ENCODE measurements at regions not wholly inside any gene's neighbourhood (a gene's known extent, or its start where the extent isn't known, plus 50 kb on each side); places are given as distances from the start of the nearest gene placed in this dataset.

GRCh38 chr11:45486461-45486860 is 179.0 kb downstream of the CHST1 start:
- H3K4me1 ChIP-seq (ENCODE audit: insufficient read depth, low read length), result no peaks in the 10 kb centered on the region
- H2AFZ ChIP-seq (ENCODE audit: low read depth, low read length), result no peak overlapping the region
- no peak overlapping the region for H3K4me3 ChIP-seq (ENCODE audit: insufficient read depth, low read depth, low read length)
- no peak overlapping the region for H3K27ac Mint-ChIP-seq (ENCODE audit: unreplicated experiment)
- H4K20me1 ChIP-seq (ENCODE audit: insufficient read depth, low read length), result no peaks in the 10 kb centered on the region
- peaks cover 72% of the 10 kb centered on the region for H3K27me3 Mint-ChIP-seq (ENCODE audit: low read depth, unreplicated experiment)
- H3K79me2 ChIP-seq (ENCODE audit: insufficient read depth, low read length), result no peaks in the 10 kb centered on the region
- H3K27me3 ChIP-seq (ENCODE audit: insufficient read depth, low read length), result no peaks in the 10 kb centered on the region
- peaks cover 16% of the 10 kb centered on the region for H3K4me1 Mint-ChIP-seq (ENCODE audit: low read depth, unreplicated experiment)
- no peak overlapping the region for H3K4me2 ChIP-seq (ENCODE audit: low read length)
- H3K27ac ChIP-seq (ENCODE audit: low read depth, low read length), result no peak overlapping the region
- no peaks in the 10 kb centered on the region for H3K36me3 ChIP-seq (ENCODE audit: insufficient read depth, low read length)
- no peak overlapping the region for H3K9ac ChIP-seq (ENCODE audit: low read length)
- H3K9me3 ChIP-seq (ENCODE audit: insufficient read depth, low read depth, low read length), result no peaks in the 10 kb centered on the region
- DNase-seq (ENCODE audit: low read depth) (no peak), FAIRE-seq (no peak)
- H3K9me3 Mint-ChIP-seq (ENCODE audit: unreplicated experiment), result peaks cover 3% of the 10 kb centered on the region
- H3K4me3 Mint-ChIP-seq (ENCODE audit: unreplicated experiment), result no peak overlapping the region
- H3K36me3 Mint-ChIP-seq (ENCODE audit: low read depth, unreplicated experiment), result no peaks in the 10 kb centered on the region
- TF ChIP-seq EZH2 (IDR thresholded peaks at IDR 0.05; ENCODE audit: insufficient read depth, low read length) (no peak), CTCF (IDR thresholded peaks at IDR 0.05; ENCODE audit: insufficient read depth, low read depth, low read length) (no peak)

DNA sequence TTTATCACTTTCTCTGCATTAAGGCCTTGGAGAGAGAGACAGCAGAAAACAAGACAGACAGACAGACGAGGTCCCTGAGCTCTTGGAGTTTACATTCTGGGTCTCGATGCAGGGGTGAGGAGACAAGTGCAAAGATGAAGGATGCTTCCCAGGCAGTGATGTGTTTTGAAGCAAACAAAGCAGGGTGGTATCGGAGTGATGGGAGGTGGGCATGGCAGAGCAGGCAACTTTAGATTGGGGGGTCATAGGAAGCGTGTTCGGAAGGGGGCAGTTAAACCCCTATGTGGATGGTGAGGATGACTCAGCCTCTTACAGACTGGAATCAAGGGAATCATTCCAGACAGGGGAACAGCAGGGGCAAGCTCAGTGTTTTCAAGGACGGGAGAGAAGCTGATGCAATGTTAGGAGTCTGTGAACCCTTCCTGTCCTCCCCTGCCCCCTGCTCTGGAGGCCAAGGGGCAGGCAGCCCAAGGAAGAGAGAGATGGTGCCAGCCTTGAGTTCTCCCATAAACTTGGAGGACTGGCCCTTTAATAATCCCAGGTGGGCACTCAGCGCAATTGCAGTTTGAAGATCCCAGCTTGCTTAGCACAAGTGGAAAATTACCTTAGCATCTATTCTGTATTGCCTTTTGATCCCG is 180.2 kb downstream of the CHST1 start:
- Mint-ChIP-seq H3K4me3 (ENCODE audit: unreplicated experiment) (no peak overlapping the region), H3K27ac (ENCODE audit: unreplicated experiment) (peak overlapping the region; percentile 29), H3K27me3 (ENCODE audit: low read depth, unreplicated experiment) (peaks cover 71% of the 10 kb centered on the region), H3K9me3 (ENCODE audit: unreplicated experiment) (peaks cover 3% of the 10 kb centered on the region), H3K36me3 (ENCODE audit: low read depth, unreplicated experiment) (no peaks in the 10 kb centered on the region), H3K4me1 (ENCODE audit: low read depth, unreplicated experiment) (peaks cover 16% of the 10 kb centered on the region)
- FAIRE-seq, result no peak
- no peak overlapping the region for H3K27ac ChIP-seq (ENCODE audit: low read depth, low read length)
- no peak overlapping the region for H3K9ac ChIP-seq (ENCODE audit: low read length)
- H3K79me2 ChIP-seq (ENCODE audit: insufficient read depth, low read length), result no peaks in the 10 kb centered on the region
- DNase-seq (ENCODE audit: low read depth), result no peak
- H4K20me1 ChIP-seq (ENCODE audit: insufficient read depth, low read length), result no peaks in the 10 kb centered on the region
- peaks cover 4% of the 10 kb centered on the region for H3K27me3 ChIP-seq (ENCODE audit: insufficient read depth, low read length)
- H3K9me3 ChIP-seq (ENCODE audit: insufficient read depth, low read depth, low read length), result no peaks in the 10 kb centered on the region
- H3K4me1 ChIP-seq (ENCODE audit: insufficient read depth, low read length), result no peaks in the 10 kb centered on the region
- no peak overlapping the region for H3K4me3 ChIP-seq (ENCODE audit: insufficient read depth, low read depth, low read length)
- TF ChIP-seq CTCF (IDR thresholded peaks at IDR 0.05; ENCODE audit: insufficient read depth, low read depth, low read length), result peak; percentile 14
- no peak for TF ChIP-seq EZH2 (IDR thresholded peaks at IDR 0.05; ENCODE audit: insufficient read depth, low read length)
- H3K36me3 ChIP-seq (ENCODE audit: insufficient read depth, low read length), result no peaks in the 10 kb centered on the region
- no peak overlapping the region for H3K4me2 ChIP-seq (ENCODE audit: low read length)
- no peak overlapping the region for H2AFZ ChIP-seq (ENCODE audit: low read depth, low read length)

DNA sequence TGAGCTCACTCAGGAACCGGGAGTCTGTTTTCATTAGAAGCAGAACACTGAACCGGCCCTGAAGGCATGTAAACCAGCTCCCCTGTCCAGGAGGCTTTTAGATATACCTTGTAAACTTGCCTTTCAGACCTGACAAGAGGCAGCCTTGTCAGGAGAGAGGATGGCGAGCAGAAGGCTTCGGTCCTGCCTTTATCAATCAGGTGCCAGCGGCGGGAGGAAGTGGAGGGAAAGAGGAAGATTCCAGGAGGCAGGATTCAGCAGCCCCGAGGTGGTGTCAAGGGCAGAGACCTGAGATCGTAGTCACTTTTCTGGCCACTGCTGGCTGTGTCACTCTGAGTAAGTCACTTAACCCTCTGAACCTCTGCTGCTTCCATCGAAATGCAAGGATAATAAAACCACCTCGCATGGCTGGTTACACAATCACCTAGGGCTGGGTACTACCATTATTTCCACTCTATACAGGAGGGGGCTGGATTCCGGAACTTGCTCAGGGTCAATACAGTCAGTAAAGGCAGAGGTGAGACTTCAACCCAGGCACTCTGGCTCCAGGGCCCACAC is 181.0 kb downstream of the CHST1 start:
- Histone ChIP-seq H3K79me2 (ENCODE audit: insufficient read depth, low read length) (no peaks in the 10 kb centered on the region), H3K4me3 (ENCODE audit: insufficient read depth, low read depth, low read length) (no peak overlapping the region), H3K9me3 (ENCODE audit: insufficient read depth, low read depth, low read length) (no peaks in the 10 kb centered on the region), H4K20me1 (ENCODE audit: insufficient read depth, low read length) (no peaks in the 10 kb centered on the region), H3K27me3 (ENCODE audit: insufficient read depth, low read length) (peaks cover 8% of the 10 kb centered on the region), H3K4me2 (ENCODE audit: low read length) (no peak overlapping the region), H3K4me1 (ENCODE audit: insufficient read depth, low read length) (no peaks in the 10 kb centered on the region), H3K36me3 (ENCODE audit: insufficient read depth, low read length) (no peaks in the 10 kb centered on the region), H2AFZ (ENCODE audit: low read depth, low read length) (no peak overlapping the region), H3K27ac (ENCODE audit: low read depth, low read length) (no peak overlapping the region), H3K9ac (ENCODE audit: low read length) (no peak overlapping the region)
- H3K4me3 Mint-ChIP-seq (ENCODE audit: unreplicated experiment), result peak overlapping the region; percentile 31
- no peak overlapping the region for H3K27ac Mint-ChIP-seq (ENCODE audit: unreplicated experiment)
- peaks cover 72% of the 10 kb centered on the region for H3K27me3 Mint-ChIP-seq (ENCODE audit: low read depth, unreplicated experiment)
- H3K4me1 Mint-ChIP-seq (ENCODE audit: low read depth, unreplicated experiment), result peaks cover 16% of the 10 kb centered on the region
- TF ChIP-seq EZH2 (IDR thresholded peaks at IDR 0.05; ENCODE audit: insufficient read depth, low read length) (no peak), CTCF (IDR thresholded peaks at IDR 0.05; ENCODE audit: insufficient read depth, low read depth, low read length) (no peak)
- DNase-seq (ENCODE audit: low read depth), result no peak
- H3K36me3 Mint-ChIP-seq (ENCODE audit: low read depth, unreplicated experiment), result no peaks in the 10 kb centered on the region
- no peak for FAIRE-seq
- peaks cover 3% of the 10 kb centered on the region for H3K9me3 Mint-ChIP-seq (ENCODE audit: unreplicated experiment)
